Upper lobe of right lung (tissue), 1 donor: ENCODE measurements at regions not wholly inside any gene's neighbourhood (a gene's known extent, or its start where the extent isn't known, plus 50 kb on each side); places are given as distances from the start of the nearest gene placed in this dataset.

Source experiments
- ATAC-seq: fragments of 200-7000 bp; cut with Tn5 transposase; one replicate; pipeline ENCODE4 v1.9.1; 2020; ENCODE audit warnings: mild to moderate bottlenecking, moderate library complexity
- DNase-seq: peaks from one replicate; pipeline ENCODE4 v3.0.0-alpha.2; 2020
- H3K27ac ChIP-seq: fragments of 200-600 bp; one replicate; pipeline ENCODE4 v1.8.0; 2022
- H3K27me3 ChIP-seq: fragments of 200-600 bp; one replicate; pipeline ENCODE4 v1.8.0; 2022; ENCODE audit warnings: mild to moderate bottlenecking
- H3K36me3 ChIP-seq: fragments of 200-600 bp; one replicate; pipeline ENCODE4 v1.8.0; 2022
- H3K4me1 ChIP-seq: fragments of 200-600 bp; one replicate; pipeline ENCODE4 v1.8.0; 2022
- H3K4me3 ChIP-seq: fragments of 200-600 bp; one replicate; pipeline ENCODE4 v1.8.0; 2022; ENCODE audit warnings: mild to moderate bottlenecking
- H3K9me3 ChIP-seq: fragments of 200-600 bp; one replicate; pipeline ENCODE4 v1.8.0; 2022
- intact Hi-C: fragments of 100-400 bp; cut with DNase I; formaldehyde crosslinking; loops from one replicate; pipeline ENCODE4 v1.11.0; 2022
- TF ChIP-seq, protein P1 (sequence below): fragments of 200-600 bp; IDR thresholded peaks from one replicate; pipeline ENCODE4 v1.8.0; 2022; ENCODE audit warnings: antibody characterized with exemption
- donor health status: DM: no; HTN: yes; CAD: no; lungs with severe emphysema.

DNA sequence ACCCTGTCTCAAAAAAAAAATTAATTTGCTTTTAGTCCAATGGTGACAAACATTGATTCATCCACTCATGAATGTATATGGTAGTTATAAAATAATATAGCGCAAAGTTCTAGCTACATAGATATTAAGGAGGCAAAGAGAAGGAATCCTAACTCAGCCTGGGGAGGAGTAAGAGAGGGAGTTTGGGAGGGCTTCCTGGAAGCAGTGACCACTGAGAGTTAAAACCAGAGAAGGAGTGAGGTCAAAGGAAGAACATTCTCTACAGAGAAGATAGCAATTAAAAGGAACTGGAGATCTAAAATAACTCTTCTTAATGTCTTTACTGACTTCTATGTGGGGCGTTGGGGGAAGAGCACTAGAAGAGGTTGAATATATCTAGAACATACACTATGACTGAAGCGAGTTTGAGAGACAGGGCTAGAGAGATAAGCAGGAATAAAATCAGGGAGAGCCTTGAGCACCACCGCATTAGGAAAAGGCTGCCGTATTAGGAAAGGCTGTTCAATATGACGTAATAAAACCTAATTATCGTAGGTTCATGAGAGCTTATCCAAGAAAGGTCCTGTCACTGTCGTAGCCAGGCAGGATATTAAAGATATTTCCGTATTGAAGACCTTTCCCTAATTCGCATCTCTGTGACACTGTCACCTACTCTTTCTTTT, 81.8 kb upstream of the CNKSR3 start:
- Histone ChIP-seq H3K27ac (no peak overlapping the region), H3K36me3 (no peaks in the 10 kb centered on the region), H3K4me1 (no peaks in the 10 kb centered on the region), H3K9me3 (no peaks in the 10 kb centered on the region), H3K27me3 (no peaks in the 10 kb centered on the region), H3K4me3 (no peak overlapping the region)
- TF ChIP-seq, protein P1, sequence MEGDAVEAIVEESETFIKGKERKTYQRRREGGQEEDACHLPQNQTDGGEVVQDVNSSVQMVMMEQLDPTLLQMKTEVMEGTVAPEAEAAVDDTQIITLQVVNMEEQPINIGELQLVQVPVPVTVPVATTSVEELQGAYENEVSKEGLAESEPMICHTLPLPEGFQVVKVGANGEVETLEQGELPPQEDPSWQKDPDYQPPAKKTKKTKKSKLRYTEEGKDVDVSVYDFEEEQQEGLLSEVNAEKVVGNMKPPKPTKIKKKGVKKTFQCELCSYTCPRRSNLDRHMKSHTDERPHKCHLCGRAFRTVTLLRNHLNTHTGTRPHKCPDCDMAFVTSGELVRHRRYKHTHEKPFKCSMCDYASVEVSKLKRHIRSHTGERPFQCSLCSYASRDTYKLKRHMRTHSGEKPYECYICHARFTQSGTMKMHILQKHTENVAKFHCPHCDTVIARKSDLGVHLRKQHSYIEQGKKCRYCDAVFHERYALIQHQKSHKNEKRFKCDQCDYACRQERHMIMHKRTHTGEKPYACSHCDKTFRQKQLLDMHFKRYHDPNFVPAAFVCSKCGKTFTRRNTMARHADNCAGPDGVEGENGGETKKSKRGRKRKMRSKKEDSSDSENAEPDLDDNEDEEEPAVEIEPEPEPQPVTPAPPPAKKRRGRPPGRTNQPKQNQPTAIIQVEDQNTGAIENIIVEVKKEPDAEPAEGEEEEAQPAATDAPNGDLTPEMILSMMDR = no peak
- ATAC-seq = no peak
- no peak for DNase-seq
- intact Hi-C loops = no loop called here

DNA sequence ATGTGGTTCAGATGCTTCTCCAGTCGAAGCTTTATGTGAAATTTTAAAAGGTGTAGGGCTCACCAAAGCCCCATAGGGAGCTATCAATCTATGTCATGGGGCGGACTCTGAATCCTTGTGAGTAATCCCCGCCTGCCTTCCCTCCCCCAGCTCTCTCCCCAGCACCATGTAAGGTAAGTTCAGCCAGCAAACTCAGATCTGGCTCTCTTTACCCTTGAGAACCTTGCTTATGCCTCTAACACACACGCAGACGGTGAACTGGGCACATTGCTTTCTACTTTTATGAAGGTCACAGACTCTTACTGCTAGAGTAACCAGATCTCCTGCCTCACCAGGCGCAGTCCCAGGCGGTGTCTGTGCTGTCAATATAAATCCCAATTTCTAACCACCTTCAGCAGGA, 82.6 kb upstream of the CNKSR3 start:
- Histone ChIP-seq H3K4me3 (no peak overlapping the region), H3K36me3 (no peaks in the 10 kb centered on the region), H3K4me1 (no peaks in the 10 kb centered on the region), H3K9me3 (no peaks in the 10 kb centered on the region), H3K27me3 (no peaks in the 10 kb centered on the region), H3K27ac (no peak overlapping the region)
- TF ChIP-seq, protein P1 = no peak
- intact Hi-C loops = no loop called here
- ATAC-seq (no peak), DNase-seq (no peak)

DNA sequence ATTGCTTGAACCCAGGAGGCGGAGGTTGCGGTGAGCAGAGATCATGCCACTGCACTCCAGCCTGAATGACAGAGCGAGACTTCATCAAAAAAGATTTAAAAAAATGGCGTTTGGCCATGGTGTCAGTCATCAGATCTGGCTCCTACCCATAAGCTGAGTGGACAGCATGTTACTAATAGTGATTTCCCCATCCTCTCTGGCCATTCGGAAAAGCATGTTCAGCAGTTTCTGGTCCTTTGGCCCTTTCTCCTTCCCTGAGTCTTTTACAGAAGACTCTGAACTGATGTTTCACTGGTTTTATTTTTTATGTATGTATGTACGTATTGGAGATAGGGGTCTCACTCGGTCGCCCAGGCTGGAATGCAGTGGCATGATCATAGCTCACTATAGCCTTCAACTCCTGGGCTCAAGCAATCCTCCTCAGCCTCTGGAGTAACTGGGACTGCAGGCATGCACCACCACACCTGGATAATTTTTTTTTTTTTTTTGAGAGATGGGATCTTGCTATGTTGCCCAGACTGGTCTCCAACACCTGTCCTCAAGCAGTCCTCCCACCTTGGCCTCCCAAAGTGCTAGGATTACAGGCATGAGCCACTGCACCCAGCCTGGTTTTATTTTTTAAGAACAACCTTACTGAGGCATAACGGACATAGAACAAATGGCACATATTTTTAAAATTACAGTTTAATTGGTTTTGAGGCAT, 84.2 kb upstream of the CNKSR3 start:
- Histone ChIP-seq H3K36me3 (no peaks in the 10 kb centered on the region), H3K27me3 (no peaks in the 10 kb centered on the region), H3K4me3 (no peak overlapping the region), H3K9me3 (no peaks in the 10 kb centered on the region), H3K27ac (no peak overlapping the region), H3K4me1 (no peaks in the 10 kb centered on the region)
- ATAC-seq (no peak), DNase-seq (no peak)
- TF ChIP-seq, protein P1 = no peak
- intact Hi-C loops = no loop called here

- no peaks in the 10 kb centered on the region for H3K4me1 ChIP-seq
- H3K27me3 ChIP-seq = no peaks in the 10 kb centered on the region
- H3K4me3 ChIP-seq = no peak overlapping the region
- no peak overlapping the region for H3K27ac ChIP-seq
- ATAC-seq (no peak), DNase-seq (no peak)
- no peaks in the 10 kb centered on the region for H3K9me3 ChIP-seq
- TF ChIP-seq, protein P1 = no peak
- no peaks in the 10 kb centered on the region for H3K36me3 ChIP-seq
- intact Hi-C loops = no loop called here
These were observed 85.1 kb upstream of the CNKSR3 start for GRCh38 chr6:154595538-154595937.

- DNase-seq (no peak), ATAC-seq (no peak)
- Histone ChIP-seq H3K27me3 (no peaks in the 10 kb centered on the region), H3K27ac (no peak overlapping the region), H3K4me3 (no peak overlapping the region), H3K9me3 (no peaks in the 10 kb centered on the region), H3K4me1 (no peaks in the 10 kb centered on the region), H3K36me3 (no peaks in the 10 kb centered on the region)
- TF ChIP-seq, protein P1 = no peak
- intact Hi-C loops = no loop called here
These were observed 85.5 kb upstream of the CNKSR3 start for GRCh38 chr6:154596009-154596408.
